Sigmoid colon (tissue), 6 donors: ENCODE measurements at regions not wholly inside any gene's neighbourhood (a gene's known extent, or its start where the extent isn't known, plus 50 kb on each side); places are given as distances from the start of the nearest gene placed in this dataset.
A peak's percentile ranks its signal among the peaks of the same experiment; 100 is the strongest.

Experiments used
- DNase-seq: peaks from one replicate; pipeline ENCODE4 v3.0.0-alpha.2; 2019
- H3K27ac ChIP-seq, 4 donors: fragments of 200-600 bp; sonication (generic); one replicate each; pipeline ENCODE4 v1.5.1; 2016 to 2019; ENCODE audit warnings: mild to moderate bottlenecking in 1 of 4
- H3K27me3 ChIP-seq, 3 donors: fragments of 200-600 bp; sonication (generic); one replicate each; pipeline ENCODE4 v1.5.1; 2019; ENCODE audit warnings: mild to moderate bottlenecking in 1 of 3
- H3K36me3 ChIP-seq, 4 donors: fragments of 200-600 bp; sonication (generic); one replicate each; pipeline ENCODE4 v1.5.1; 2016 to 2019
- H3K4me1 ChIP-seq, 4 donors: fragments of 200-600 bp; sonication (generic); one replicate each; pipeline ENCODE4 v1.5.1; 2017 to 2019
- H3K4me3 ChIP-seq, 4 donors: fragments of 200-600 bp; sonication (generic); one replicate each; pipeline ENCODE4 v1.5.1; 2017 to 2019; ENCODE audit warnings: mild to moderate bottlenecking in 2 of 4, moderate library complexity in 1 of 4
- H3K9me3 ChIP-seq, 4 donors: fragments of 200-600 bp in 3 of 4; sonication (generic) in 3 of 4; one replicate each; pipeline versions ENCODE4 v1.5.1 to v1.6.1; 2013 to 2019
- EP300 ChIP-seq, 4 donors: sonication (generic); formaldehyde crosslinking; IDR thresholded peaks; one replicate each; pipeline ENCODE4 v1.6.1; 2017; ENCODE audit warnings: antibody characterized with exemption in 4 of 4
- POLR2A ChIP-seq, 2 donors: fragments of 450-650 bp; IDR thresholded peaks; one replicate each; pipeline ENCODE4 v1.6.1; 2016; ENCODE audit warnings: antibody characterized with exemption in 2 of 2, mild to moderate bottlenecking in 2 of 2, moderate library complexity in 2 of 2
- POLR2AphosphoS5 ChIP-seq, 4 donors: sonication (generic); formaldehyde crosslinking; IDR thresholded peaks; one replicate each; pipeline ENCODE4 v1.6.1; 2017; ENCODE audit warnings: antibody characterized with exemption in 4 of 4
- WGBS, 2 donors: extraction: QIAGEN DNeasy Blood & Tissue Kit; methylation state at CpG; one replicate each; pipeline ENCODE4 v1.1.7; 2013; 5-methylcytosine and 5-hydroxymethylcytosine counted together
- intact Hi-C: fragments of 100-400 bp; cut with DNase I; formaldehyde crosslinking; loops from one replicate; pipeline ENCODE4 v1.15.1; 2023
- TF ChIP-seq, protein P1 (sequence below), 4 experiments: fragments of 450-650 bp in 3 of 4; fragments of 200-600 bp in 1 of 4; IDR thresholded peaks; one replicate each; pipeline ENCODE4 v1.5.1; 2016 to 2019; ENCODE audit warnings: antibody characterized with exemption in 4 of 4, mild to moderate bottlenecking in 3 of 4, moderate library complexity in 2 of 4
- donor health status: healthy with polysubstance abuse.
- donor health status: healthy.

DNA sequence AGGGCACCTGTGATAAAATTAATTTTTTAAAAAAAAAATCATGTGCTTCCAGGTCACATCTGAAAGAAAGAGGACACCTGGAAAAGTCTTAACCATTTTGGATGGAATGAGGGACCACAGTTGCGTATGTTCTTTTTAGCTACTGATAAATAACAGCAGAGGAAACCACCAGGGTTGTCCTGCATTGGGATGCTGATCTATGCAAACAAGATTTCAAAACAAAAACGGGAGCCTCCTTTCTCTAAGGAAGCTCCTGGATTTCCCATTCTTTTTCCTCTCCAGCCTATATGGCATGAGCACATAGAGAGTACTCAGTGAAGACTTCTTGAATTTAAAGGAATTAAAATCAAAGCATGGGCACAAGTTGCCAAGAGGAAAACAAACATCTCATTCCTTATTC, 145.6 kb upstream of the THBS1 start:
- WGBS, 2 donors, result 77 to 82% methylated on average over 2 of the region's 2 CpGs

DNA sequence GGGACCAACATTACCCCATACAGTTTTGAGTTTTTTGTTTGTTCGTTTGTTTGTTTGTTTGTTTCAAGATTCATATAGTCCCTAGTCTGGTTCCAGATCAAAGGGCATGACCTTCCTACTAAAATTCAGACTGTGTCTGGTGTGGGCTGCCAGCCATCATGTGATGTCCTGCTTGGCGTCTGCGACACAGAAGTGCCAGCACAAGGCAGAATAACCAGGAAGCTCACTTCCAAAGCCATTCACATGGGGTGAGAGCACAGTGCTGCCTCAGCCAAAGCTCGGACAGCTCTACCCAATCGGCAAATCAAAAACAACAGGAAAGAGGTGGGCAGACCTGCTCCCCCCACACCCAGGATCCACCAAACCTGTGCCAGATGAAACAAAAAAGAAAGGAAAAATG, 142.6 kb upstream of the THBS1 start:
- peak in 2 of 4 donors; percentile 15 to 41 for TF ChIP-seq POLR2AphosphoS5 (IDR thresholded peaks at IDR 0.05)
- TF ChIP-seq EP300 (IDR thresholded peaks at IDR 0.05), result no peak
- 63 to 65% methylated on average over 5 of the region's 5 CpGs for WGBS, 2 donors
- peak; percentile 67 for DNase-seq
- peak overlapping the region in 1 of 4 donors; percentile 41 for H3K27ac ChIP-seq
- no peaks in the 10 kb centered on the region for H3K9me3 ChIP-seq
- peaks cover 0 to 21% (median 16%) of the 10 kb centered on the region in 4 donors for H3K4me1 ChIP-seq
- intact Hi-C loops, result no loop called here
- no peaks in the 10 kb centered on the region for H3K36me3 ChIP-seq
- no peaks in the 10 kb centered on the region for H3K27me3 ChIP-seq
- no peak overlapping the region for H3K4me3 ChIP-seq

More for the DNA sequence above, 145.6 kb upstream of the THBS1 start:
- H3K4me1 ChIP-seq, result peaks cover 0 to 44% (median 33%) of the 10 kb centered on the region in 4 donors
- no peaks in the 10 kb centered on the region for H3K27me3 ChIP-seq
- intact Hi-C loops, result no loop called here
- no peaks in the 10 kb centered on the region for H3K9me3 ChIP-seq
- no peak overlapping the region for H3K4me3 ChIP-seq
- no peak for DNase-seq
- no peaks in the 10 kb centered on the region for H3K36me3 ChIP-seq
- TF ChIP-seq, protein P1, sequence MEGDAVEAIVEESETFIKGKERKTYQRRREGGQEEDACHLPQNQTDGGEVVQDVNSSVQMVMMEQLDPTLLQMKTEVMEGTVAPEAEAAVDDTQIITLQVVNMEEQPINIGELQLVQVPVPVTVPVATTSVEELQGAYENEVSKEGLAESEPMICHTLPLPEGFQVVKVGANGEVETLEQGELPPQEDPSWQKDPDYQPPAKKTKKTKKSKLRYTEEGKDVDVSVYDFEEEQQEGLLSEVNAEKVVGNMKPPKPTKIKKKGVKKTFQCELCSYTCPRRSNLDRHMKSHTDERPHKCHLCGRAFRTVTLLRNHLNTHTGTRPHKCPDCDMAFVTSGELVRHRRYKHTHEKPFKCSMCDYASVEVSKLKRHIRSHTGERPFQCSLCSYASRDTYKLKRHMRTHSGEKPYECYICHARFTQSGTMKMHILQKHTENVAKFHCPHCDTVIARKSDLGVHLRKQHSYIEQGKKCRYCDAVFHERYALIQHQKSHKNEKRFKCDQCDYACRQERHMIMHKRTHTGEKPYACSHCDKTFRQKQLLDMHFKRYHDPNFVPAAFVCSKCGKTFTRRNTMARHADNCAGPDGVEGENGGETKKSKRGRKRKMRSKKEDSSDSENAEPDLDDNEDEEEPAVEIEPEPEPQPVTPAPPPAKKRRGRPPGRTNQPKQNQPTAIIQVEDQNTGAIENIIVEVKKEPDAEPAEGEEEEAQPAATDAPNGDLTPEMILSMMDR (IDR thresholded peaks at IDR 0.05), result no peak
- TF ChIP-seq EP300 (IDR thresholded peaks at IDR 0.05) (no peak), POLR2AphosphoS5 (IDR thresholded peaks at IDR 0.05) (no peak), POLR2A (IDR thresholded peaks at IDR 0.05) (no peak)
- H3K27ac ChIP-seq, result peak overlapping the region in 2 of 4 donors; percentile 40 to 64

DNA sequence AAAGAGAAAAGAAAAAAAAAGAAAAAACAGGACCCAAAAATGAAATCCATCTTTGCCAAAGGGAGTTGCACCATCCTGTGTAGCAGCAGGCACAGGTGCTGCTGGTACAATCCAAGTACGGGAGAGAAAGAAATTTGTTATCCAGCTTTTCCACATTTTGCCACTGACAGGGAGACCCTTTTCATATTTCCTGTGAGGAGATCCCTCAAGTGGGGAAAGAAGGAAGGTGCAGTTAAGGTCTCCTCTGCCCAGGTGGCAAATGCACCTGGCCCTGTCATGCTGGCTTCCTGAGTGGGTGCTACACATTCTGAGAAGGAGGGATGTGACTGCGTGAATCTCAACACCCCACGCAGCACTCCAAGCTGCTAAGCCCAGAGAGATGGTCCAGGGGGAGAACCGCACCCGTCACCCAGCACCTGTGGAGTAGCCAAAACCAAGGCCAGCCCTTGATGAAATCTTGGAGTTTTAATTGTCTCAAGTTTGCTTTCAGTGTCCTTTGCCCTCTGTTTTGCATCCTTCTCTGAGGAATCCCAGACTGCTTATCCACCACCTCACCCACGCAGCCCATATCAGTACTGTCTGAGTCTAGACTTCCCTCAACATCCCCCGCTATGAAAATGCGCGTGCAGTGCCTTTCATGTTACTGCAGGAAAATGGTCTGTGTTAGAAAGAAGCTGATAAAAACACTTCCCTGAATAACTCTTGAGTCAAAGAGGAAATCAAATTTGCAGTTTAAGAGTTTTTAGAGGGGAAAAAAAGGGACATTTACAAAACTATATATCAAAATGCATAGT, 141.9 kb upstream of the THBS1 start:
- Histone ChIP-seq H3K36me3 (no peaks in the 10 kb centered on the region), H3K4me1 (peaks cover 0 to 14% (median 9%) of the 10 kb centered on the region in 4 donors), H3K9me3 (no peaks in the 10 kb centered on the region), H3K4me3 (no peak overlapping the region), H3K27ac (peak overlapping the region in 1 of 4 donors; percentile 41), H3K27me3 (no peaks in the 10 kb centered on the region)
- DNase-seq, result no peak
- TF ChIP-seq POLR2A (IDR thresholded peaks at IDR 0.05) (no peak), EP300 (IDR thresholded peaks at IDR 0.05) (no peak), POLR2AphosphoS5 (IDR thresholded peaks at IDR 0.05) (no peak)
- TF ChIP-seq, protein P1 (IDR thresholded peaks at IDR 0.05), result no peak
- intact Hi-C loops, result no loop called here
- WGBS, 2 donors, result 78 to 81% methylated on average over 9 of the region's 9 CpGs

DNA sequence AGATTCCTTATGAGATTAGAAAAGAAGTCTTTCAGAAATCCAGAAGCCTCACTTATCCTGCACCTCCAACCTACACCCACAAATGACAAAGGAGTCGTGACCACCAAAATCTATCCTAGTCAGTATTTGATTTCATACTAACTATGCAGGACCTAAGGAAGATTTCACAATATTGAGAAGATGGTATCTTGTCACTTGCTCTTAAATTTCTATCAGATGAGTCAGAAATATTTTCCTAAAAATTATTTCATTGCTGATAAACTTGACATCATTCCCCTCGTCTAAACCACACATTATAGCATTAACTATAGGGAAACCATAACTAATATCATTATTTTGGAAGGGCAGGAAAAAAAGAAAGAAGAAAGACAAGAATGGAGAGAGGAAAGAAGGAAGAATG, 138.0 kb upstream of the THBS1 start:
- TF ChIP-seq, protein P1 (IDR thresholded peaks at IDR 0.05), result no peak
- TF ChIP-seq EP300 (IDR thresholded peaks at IDR 0.05), result no peak
- TF ChIP-seq POLR2A (IDR thresholded peaks at IDR 0.05), result no peak
- no peak for TF ChIP-seq POLR2AphosphoS5 (IDR thresholded peaks at IDR 0.05)
- 87 to 91% methylated on average over 2 of the region's 2 CpGs for WGBS, 2 donors
- Histone ChIP-seq H3K27ac (no peak overlapping the region), H3K27me3 (no peaks in the 10 kb centered on the region), H3K4me1 (peaks cover 0 to 11% (median 4%) of the 10 kb centered on the region in 4 donors), H3K4me3 (no peak overlapping the region), H3K9me3 (no peaks in the 10 kb centered on the region), H3K36me3 (no peaks in the 10 kb centered on the region)
- intact Hi-C loops, result no loop called here
- no peak for DNase-seq

DNA sequence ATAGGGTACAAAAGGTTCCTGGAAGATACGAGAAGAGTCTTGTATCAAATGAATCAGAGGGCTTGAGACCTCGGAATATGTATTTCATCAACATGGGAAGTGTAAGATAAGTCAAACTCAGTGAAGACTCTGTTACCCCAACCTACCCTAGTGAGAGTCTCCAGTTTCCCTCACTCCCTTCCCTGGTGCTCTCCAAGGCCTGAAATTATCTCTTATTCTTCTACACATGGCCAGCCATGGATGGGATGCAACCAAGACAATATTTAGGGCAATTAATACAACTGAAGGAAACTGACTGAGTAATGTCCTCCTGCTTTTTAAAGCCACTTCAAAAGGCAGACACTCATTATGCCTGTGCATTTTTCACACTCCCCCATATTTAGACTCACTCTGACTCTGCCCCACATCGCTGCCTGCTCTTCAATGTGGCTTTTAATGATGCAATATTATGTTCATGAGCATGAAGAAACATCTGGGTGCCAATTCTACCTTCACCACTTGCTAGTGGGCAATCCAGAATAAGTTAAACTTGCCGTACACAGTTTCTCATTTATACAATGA, 137.1 kb upstream of the THBS1 start:
- H3K36me3 ChIP-seq, result no peaks in the 10 kb centered on the region

More for the DNA sequence above, 137.1 kb upstream of the THBS1 start:
- Histone ChIP-seq H3K4me1 (peaks cover 0 to 11% (median 4%) of the 10 kb centered on the region in 4 donors), H3K4me3 (no peak overlapping the region), H3K9me3 (no peaks in the 10 kb centered on the region), H3K27me3 (no peaks in the 10 kb centered on the region), H3K27ac (no peak overlapping the region)
- intact Hi-C loops, result no loop called here
- TF ChIP-seq POLR2A (IDR thresholded peaks at IDR 0.05), result no peak
- 91 to 96% methylated on average over 4 of the region's 4 CpGs for WGBS, 2 donors
- DNase-seq, result no peak
